MM.1S (cell line): ENCODE measurements at regions not wholly inside any gene's neighbourhood (a gene's known extent, or its start where the extent isn't known, plus 50 kb on each side); places are given as distances from the start of the nearest gene placed in this dataset.

ENCODE experiments used
- DNase-seq: peaks from one replicate; pipeline ENCODE4 v3.0.0-alpha.2; 2015
- H2AFZ ChIP-seq: fragments of 300-600 bp; sonication (generic); 2 replicates; pipeline ENCODE4 v1.6.0; 2016; ENCODE audit warnings: antibody characterized with exemption, low read length
- H3F3A ChIP-seq: fragments of 300-600 bp; sonication (generic); 2 replicates; pipeline ENCODE4 v1.6.1; 2016; ENCODE audit warnings: mild to moderate bottlenecking, antibody characterized with exemption, low read length, moderate library complexity, mixed read lengths; ENCODE audit not compliant: insufficient read depth
- H3K27ac ChIP-seq: fragments of 300-600 bp; sonication (generic); 2 replicates; pipeline ENCODE4 v1.5.1; 2016; ENCODE audit warnings: mild to moderate bottlenecking, low read length
- H3K27me3 ChIP-seq: fragments of 300-600 bp; sonication (generic); replicated peaks from 2 replicates; pipeline ENCODE4 v1.6.0; 2016; ENCODE audit warnings: low read length; ENCODE audit not compliant: insufficient read depth
- H3K36me3 ChIP-seq: fragments of 300-600 bp; sonication (generic); replicated peaks from 2 replicates; pipeline ENCODE4 v1.6.1; 2016; ENCODE audit warnings: mild to moderate bottlenecking, low read length, mixed read lengths; ENCODE audit not compliant: insufficient read depth
- H3K4me1 ChIP-seq: fragments of 300-600 bp; sonication (generic); 2 replicates; pipeline ENCODE4 v1.6.1; 2016; ENCODE audit warnings: low read length, mixed read lengths
- H3K4me2 ChIP-seq: fragments of 300-600 bp; sonication (generic); 2 replicates; pipeline ENCODE4 v1.6.0; 2016; ENCODE audit warnings: low read depth, low read length
- H3K4me3 ChIP-seq: fragments of 300-600 bp; sonication (generic); 2 replicates; pipeline ENCODE4 v1.5.1; 2016; ENCODE audit warnings: low read length, mixed read lengths
- H3K79me2 ChIP-seq: fragments of 300-600 bp; sonication (generic); 2 replicates; pipeline ENCODE4 v1.6.1; 2016; ENCODE audit warnings: mixed run types, low read length, mixed read lengths
- H3K9ac ChIP-seq: fragments of 300-600 bp; sonication (generic); 2 replicates; pipeline ENCODE4 v1.6.1; 2016; ENCODE audit warnings: low read length, mixed read lengths
- H3K9me2 ChIP-seq: fragments of 300-600 bp; sonication (generic); replicated peaks from 2 replicates; pipeline ENCODE4 v1.6.1; 2016; ENCODE audit warnings: mild to moderate bottlenecking, low read length, mixed read lengths; ENCODE audit not compliant: insufficient read depth
- H3K9me3 ChIP-seq: fragments of 300-600 bp; sonication (generic); replicated peaks from 2 replicates; pipeline ENCODE4 v1.6.1; 2016; ENCODE audit warnings: mild to moderate bottlenecking, low read length, mixed read lengths; ENCODE audit not compliant: insufficient read depth
- H4K20me1 ChIP-seq: fragments of 300-600 bp; sonication (generic); 2 replicates; pipeline ENCODE4 v1.6.1; 2016; ENCODE audit warnings: mild to moderate bottlenecking, low read length, moderate library complexity, mixed read lengths; ENCODE audit not compliant: insufficient read depth
- CTCF ChIP-seq: fragments of 300-600 bp; sonication (generic); IDR thresholded peaks from 2 replicates; pipeline ENCODE4 v1.5.1; 2016; ENCODE audit warnings: antibody characterized with exemption, low read length, mixed read lengths
- EZH2 ChIP-seq: fragments of 300-600 bp; sonication (generic); optimal IDR thresholded peaks from 2 replicates; pipeline ENCODE3; 2017; ENCODE audit warnings: low read depth, mild to moderate bottlenecking, antibody characterized with exemption, low read length, mixed read lengths
- EZH2phosphoT487 ChIP-seq: fragments of 300-600 bp; sonication (generic); IDR thresholded peaks from 2 replicates; pipeline ENCODE4 v1.6.1; 2018; ENCODE audit warnings: antibody characterized with exemption, low read length

GRCh38 chr11:70755410-70756158 lies 357.3 kb downstream of the CTTN start:
- Histone ChIP-seq H3K79me2 (no peaks in the 10 kb centered on the region), H3K27me3 (peaks cover 73% of the 10 kb centered on the region), H3K4me2 (no peak overlapping the region), H3K36me3 (no peaks in the 10 kb centered on the region), H3K4me3 (no peak overlapping the region), H4K20me1 (no peaks in the 10 kb centered on the region), H3K9ac (no peak overlapping the region), H3K9me3 (no peaks in the 10 kb centered on the region), H2AFZ (no peak overlapping the region), H3K4me1 (no peaks in the 10 kb centered on the region), H3K9me2 (no peaks in the 10 kb centered on the region), H3K27ac (no peak overlapping the region), H3F3A (no peaks in the 10 kb centered on the region)
- TF ChIP-seq CTCF = peak; percentile 81
- TF ChIP-seq EZH2phosphoT487 = no peak
- peak; percentile 58 for DNase-seq

GRCh38 chr11:70756341-70756740 lies 358.0 kb downstream of the CTTN start:
- Histone ChIP-seq H3K79me2 (no peaks in the 10 kb centered on the region), H3K4me1 (no peaks in the 10 kb centered on the region), H3K36me3 (no peaks in the 10 kb centered on the region), H3K27ac (no peak overlapping the region), H3K27me3 (peaks cover 73% of the 10 kb centered on the region), H3F3A (no peaks in the 10 kb centered on the region), H3K4me2 (no peak overlapping the region), H4K20me1 (no peaks in the 10 kb centered on the region), H3K9me2 (no peaks in the 10 kb centered on the region), H3K4me3 (no peak overlapping the region), H3K9ac (no peak overlapping the region), H3K9me3 (no peaks in the 10 kb centered on the region), H2AFZ (no peak overlapping the region)
- no peak for DNase-seq
- no peak for TF ChIP-seq EZH2phosphoT487

- Histone ChIP-seq H3K9ac (no peak overlapping the region), H3K27ac (no peak overlapping the region), H2AFZ (no peak overlapping the region), H3K4me2 (no peak overlapping the region), H3K4me1 (no peaks in the 10 kb centered on the region), H3K9me3 (no peaks in the 10 kb centered on the region), H3F3A (no peaks in the 10 kb centered on the region), H4K20me1 (no peaks in the 10 kb centered on the region), H3K4me3 (no peak overlapping the region), H3K27me3 (peaks cover 76% of the 10 kb centered on the region), H3K79me2 (no peaks in the 10 kb centered on the region), H3K9me2 (no peaks in the 10 kb centered on the region), H3K36me3 (no peaks in the 10 kb centered on the region)
- no peak for DNase-seq
- TF ChIP-seq EZH2phosphoT487 (no peak), EZH2 (no peak), CTCF (no peak)
Observed at GRCh38 chr11:70756756-70757155, 358.4 kb downstream of the CTTN start.

- H3K27me3 ChIP-seq = peaks cover 81% of the 10 kb centered on the region
- no peaks in the 10 kb centered on the region for H3K9me2 ChIP-seq
- H3K9ac ChIP-seq = no peak overlapping the region
- no peak overlapping the region for H3K4me3 ChIP-seq
- H2AFZ ChIP-seq = no peak overlapping the region
- TF ChIP-seq CTCF (no peak), EZH2phosphoT487 (no peak)
- H3K36me3 ChIP-seq = no peaks in the 10 kb centered on the region
- no peak for DNase-seq
- H3K27ac ChIP-seq = no peak overlapping the region
- H3K4me1 ChIP-seq = no peaks in the 10 kb centered on the region
- no peaks in the 10 kb centered on the region for H3K79me2 ChIP-seq
- no peaks in the 10 kb centered on the region for H3F3A ChIP-seq
- H3K9me3 ChIP-seq = no peaks in the 10 kb centered on the region
- no peaks in the 10 kb centered on the region for H4K20me1 ChIP-seq
- H3K4me2 ChIP-seq = no peak overlapping the region
Observed at GRCh38 chr11:70757241-70757640, 358.9 kb downstream of the CTTN start.
